SU-DHL-6 (cell line): ENCODE measurements at regions not wholly inside any gene's neighbourhood (a gene's known extent, or its start where the extent isn't known, plus 50 kb on each side); places are given as distances from the start of the nearest gene placed in this dataset.

Source experiments
- H2AFZ ChIP-seq: fragments of 200-600 bp; sonication (generic); 2 replicates; pipeline ENCODE4 v1.6.1; 2014; ENCODE audit warnings: low read depth, mild to moderate bottlenecking, moderate library complexity, mixed read lengths, antibody characterized with exemption, low read length; ENCODE audit not compliant: severe bottlenecking
- H3F3A ChIP-seq: fragments of 200-600 bp; shearing (Covaris generic); 2 replicates; pipeline ENCODE4 v1.6.0; 2016; ENCODE audit warnings: antibody characterized with exemption, mild to moderate bottlenecking; ENCODE audit not compliant: insufficient read depth
- H3K27ac ChIP-seq: fragments of 200-600 bp; sonication (generic); 2 replicates; pipeline ENCODE4 v1.5.1; 2016; ENCODE audit warnings: low read depth, mild to moderate bottlenecking, low read length, moderate library complexity, mixed read lengths
- H3K27me3 ChIP-seq: fragments of 200-600 bp; sonication (generic), shearing (Covaris generic); 2 replicates; pipeline ENCODE4 v1.6.0; 2014; ENCODE audit warnings: mild to moderate bottlenecking, low read length
- H3K36me3 ChIP-seq: fragments of 200-600 bp; sonication (generic); 2 replicates; pipeline ENCODE4 v1.6.1; 2014; ENCODE audit warnings: mild to moderate bottlenecking, low read length, mixed read lengths
- H3K4me2 ChIP-seq: fragments of 300-600, 200-600 bp; shearing (Covaris generic), sonication (generic); 2 replicates; pipeline ENCODE4 v1.6.0; 2014; ENCODE audit warnings: low read length, low read depth, mild to moderate bottlenecking; ENCODE audit not compliant: poor library complexity, severe bottlenecking
- H3K4me3 ChIP-seq: fragments of 200-600 bp; sonication (generic); 2 replicates; pipeline ENCODE4 v1.5.1; 2014; ENCODE audit warnings: antibody characterized with exemption, low read length, mild to moderate bottlenecking, mixed read lengths; ENCODE audit not compliant: insufficient read depth, poor library complexity, severe bottlenecking
- H3K79me2 ChIP-seq: fragments of 200-600 bp; sonication (generic); 2 replicates; pipeline ENCODE4 v1.6.1; 2014; ENCODE audit warnings: mild to moderate bottlenecking, low read length, moderate library complexity; ENCODE audit not compliant: insufficient read depth
- H3K9ac ChIP-seq: fragments of 200-600 bp; sonication (generic); 2 replicates; pipeline ENCODE4 v1.7.0; 2014; ENCODE audit warnings: mild to moderate bottlenecking, low read length
- H3K9me2 ChIP-seq: fragments of 200-600 bp; sonication (generic); replicated peaks from 2 replicates; pipeline ENCODE4 v1.6.1; 2014; ENCODE audit warnings: low read length; ENCODE audit not compliant: insufficient read depth
- H3K9me3 ChIP-seq: fragments of 200-600 bp; sonication (generic); 2 replicates; pipeline ENCODE4 v1.6.1; 2014; ENCODE audit warnings: low read length, mixed read lengths; ENCODE audit not compliant: insufficient read depth
- H4K20me1 ChIP-seq: fragments of 200-600 bp; sonication (generic); 2 replicates; pipeline ENCODE4 v1.6.1; 2014; ENCODE audit warnings: low read depth, mild to moderate bottlenecking, antibody characterized with exemption, low read length, moderate library complexity, mixed read lengths
- CTCF ChIP-seq: fragments of 200-600 bp; sonication (generic); IDR thresholded peaks from one replicate; pipeline ENCODE4 v1.5.1; 2017; ENCODE audit warnings: antibody characterized with exemption, mild to moderate bottlenecking, low read length, moderate library complexity; ENCODE audit not compliant: insufficient read depth, poor library complexity, severe bottlenecking
- EZH2phosphoT487 ChIP-seq: fragments of 200-600 bp; sonication (generic), shearing (Covaris generic); conservative IDR thresholded peaks from 2 replicates; pipeline ENCODE4 v1.6.1; 2018; ENCODE audit warnings: mild to moderate bottlenecking, antibody characterized with exemption, low read length, moderate library complexity, mixed read lengths

- Histone ChIP-seq H4K20me1 (no peaks in the 10 kb centered on the region), H3K36me3 (no peaks in the 10 kb centered on the region), H3K9me3 (no peaks in the 10 kb centered on the region), H3K4me3 (no peak overlapping the region), H3F3A (no peaks in the 10 kb centered on the region), H3K79me2 (no peaks in the 10 kb centered on the region), H3K9ac (no peak overlapping the region), H3K27me3 (no peaks in the 10 kb centered on the region), H2AFZ (no peak overlapping the region), H3K9me2 (no peaks in the 10 kb centered on the region), H3K27ac (no peak overlapping the region), H3K4me2 (no peak overlapping the region)
- no peak for TF ChIP-seq EZH2phosphoT487
- no peak for TF ChIP-seq CTCF
Observed at GRCh38 chr13:105463011-105463501, 1072.4 kb downstream of the EFNB2 start.

GRCh38 chr13:105462098-105462497 lies 1073.4 kb downstream of the EFNB2 start:
- H3K36me3 ChIP-seq = no peaks in the 10 kb centered on the region
- no peak for TF ChIP-seq CTCF
- TF ChIP-seq EZH2phosphoT487 = no peak
- H2AFZ ChIP-seq = no peak overlapping the region
- no peak overlapping the region for H3K4me3 ChIP-seq
- no peak overlapping the region for H3K27ac ChIP-seq
- no peaks in the 10 kb centered on the region for H3F3A ChIP-seq
- H3K9ac ChIP-seq = no peak overlapping the region
- H3K9me3 ChIP-seq = no peaks in the 10 kb centered on the region
- no peaks in the 10 kb centered on the region for H4K20me1 ChIP-seq
- no peaks in the 10 kb centered on the region for H3K79me2 ChIP-seq
- no peak overlapping the region for H3K4me2 ChIP-seq
- no peaks in the 10 kb centered on the region for H3K9me2 ChIP-seq
- no peaks in the 10 kb centered on the region for H3K27me3 ChIP-seq

- H3K27ac ChIP-seq = no peak overlapping the region
- H3K27me3 ChIP-seq = no peaks in the 10 kb centered on the region
- H3F3A ChIP-seq = no peaks in the 10 kb centered on the region
- no peaks in the 10 kb centered on the region for H3K9me3 ChIP-seq
- no peaks in the 10 kb centered on the region for H3K79me2 ChIP-seq
- H3K9ac ChIP-seq = no peak overlapping the region
- H3K36me3 ChIP-seq = no peaks in the 10 kb centered on the region
- no peaks in the 10 kb centered on the region for H3K9me2 ChIP-seq
- H3K4me2 ChIP-seq = no peak overlapping the region
- no peaks in the 10 kb centered on the region for H4K20me1 ChIP-seq
- no peak overlapping the region for H2AFZ ChIP-seq
- H3K4me3 ChIP-seq = no peak overlapping the region
- TF ChIP-seq EZH2phosphoT487 (no peak), CTCF (no peak)
Observed at GRCh38 chr13:105452895-105453294, 1082.6 kb downstream of the EFNB2 start.
